ENCODE measurements at regions not wholly inside any gene's neighbourhood (a gene's known extent, or its start where the extent isn't known, plus 50 kb on each side); places are given as distances from the start of the nearest gene placed in this dataset.

GRCh38 chr3:3636815-3637214, 162.4 kb upstream of the LRRN1 start:
- Histone ChIP-seq H3K9me3 (ENCODE audit: insufficient read depth, low read length) (no peaks in the 10 kb centered on the region), H3K27me3 (ENCODE audit: low read depth, low read length) (peaks cover 35% of the 10 kb centered on the region), H2AFZ (ENCODE audit: low read depth, low read length) (no peak overlapping the region), H4K20me1 (ENCODE audit: insufficient read depth, low read length) (no peaks in the 10 kb centered on the region), H3K79me2 (ENCODE audit: low read length) (no peaks in the 10 kb centered on the region), H3K36me3 (replicated peaks; ENCODE audit: low read depth, low read length) (no peaks in the 10 kb centered on the region), H3K4me1 (ENCODE audit: low read length) (no peaks in the 10 kb centered on the region), H3K4me3 (ENCODE audit: low read length) (no peak overlapping the region), H3K9ac (ENCODE audit: low read length) (no peak overlapping the region), H3K27ac (ENCODE audit: low read length) (no peak overlapping the region), H3K4me2 (ENCODE audit: low read length) (no peak overlapping the region)
- TF ChIP-seq CTCF (IDR thresholded peaks at IDR 0.05; ENCODE audit: low read depth, low read length) (no peak), EZH2phosphoT487 (IDR thresholded peaks at IDR 0.05; ENCODE audit: low read depth) (no peak)

- H3K9ac ChIP-seq (ENCODE audit: low read length): no peak overlapping the region
- no peak overlapping the region for H3K27ac ChIP-seq (ENCODE audit: low read length)
- no peak overlapping the region for H3K4me2 ChIP-seq (ENCODE audit: low read length)
- H3K4me1 ChIP-seq (ENCODE audit: low read length): no peaks in the 10 kb centered on the region
- no peaks in the 10 kb centered on the region for H3K9me3 ChIP-seq (ENCODE audit: insufficient read depth, low read length)
- H3K79me2 ChIP-seq (ENCODE audit: low read length): no peaks in the 10 kb centered on the region
- H3K36me3 ChIP-seq (replicated peaks; ENCODE audit: low read depth, low read length): no peaks in the 10 kb centered on the region
- no peak for TF ChIP-seq EZH2phosphoT487 (IDR thresholded peaks at IDR 0.05; ENCODE audit: low read depth)
- no peak for TF ChIP-seq CTCF (IDR thresholded peaks at IDR 0.05; ENCODE audit: low read depth, low read length)
- peaks cover 29% of the 10 kb centered on the region for H3K27me3 ChIP-seq (ENCODE audit: low read depth, low read length)
- no peaks in the 10 kb centered on the region for H4K20me1 ChIP-seq (ENCODE audit: insufficient read depth, low read length)
- H2AFZ ChIP-seq (ENCODE audit: low read depth, low read length): no peak overlapping the region
- no peak overlapping the region for H3K4me3 ChIP-seq (ENCODE audit: low read length)
Observed at GRCh38 chr3:3635109-3635508, 164.1 kb upstream of the LRRN1 start.

- no peaks in the 10 kb centered on the region for H3K79me2 ChIP-seq (ENCODE audit: low read length)
- H2AFZ ChIP-seq (ENCODE audit: low read depth, low read length): no peak overlapping the region
- no peak overlapping the region for H3K27ac ChIP-seq (ENCODE audit: low read length)
- no peak overlapping the region for H3K9ac ChIP-seq (ENCODE audit: low read length)
- H3K4me1 ChIP-seq (ENCODE audit: low read length): no peaks in the 10 kb centered on the region
- no peaks in the 10 kb centered on the region for H3K36me3 ChIP-seq (replicated peaks; ENCODE audit: low read depth, low read length)
- no peak overlapping the region for H3K4me3 ChIP-seq (ENCODE audit: low read length)
- H3K9me3 ChIP-seq (ENCODE audit: insufficient read depth, low read length): no peaks in the 10 kb centered on the region
- H3K27me3 ChIP-seq (ENCODE audit: low read depth, low read length): peaks cover 31% of the 10 kb centered on the region
- no peak overlapping the region for H3K4me2 ChIP-seq (ENCODE audit: low read length)
- no peak for TF ChIP-seq CTCF (IDR thresholded peaks at IDR 0.05; ENCODE audit: low read depth, low read length)
- TF ChIP-seq EZH2phosphoT487 (IDR thresholded peaks at IDR 0.05; ENCODE audit: low read depth): no peak
- H4K20me1 ChIP-seq (ENCODE audit: insufficient read depth, low read length): no peaks in the 10 kb centered on the region
Observed at GRCh38 chr3:3634326-3634725, 164.9 kb upstream of the LRRN1 start.

GRCh38 chr3:3633761-3634160, 165.5 kb upstream of the LRRN1 start:
- Histone ChIP-seq H3K9ac (ENCODE audit: low read length) (no peak overlapping the region), H3K27me3 (ENCODE audit: low read depth, low read length) (peaks cover 31% of the 10 kb centered on the region), H3K36me3 (replicated peaks; ENCODE audit: low read depth, low read length) (no peaks in the 10 kb centered on the region), H2AFZ (ENCODE audit: low read depth, low read length) (no peak overlapping the region), H4K20me1 (ENCODE audit: insufficient read depth, low read length) (no peaks in the 10 kb centered on the region), H3K4me2 (ENCODE audit: low read length) (no peak overlapping the region), H3K4me1 (ENCODE audit: low read length) (no peaks in the 10 kb centered on the region), H3K9me3 (ENCODE audit: insufficient read depth, low read length) (no peaks in the 10 kb centered on the region), H3K27ac (ENCODE audit: low read length) (no peak overlapping the region), H3K79me2 (ENCODE audit: low read length) (no peaks in the 10 kb centered on the region), H3K4me3 (ENCODE audit: low read length) (no peak overlapping the region)
- no peak for TF ChIP-seq EZH2phosphoT487 (IDR thresholded peaks at IDR 0.05; ENCODE audit: low read depth)
- no peak for TF ChIP-seq CTCF (IDR thresholded peaks at IDR 0.05; ENCODE audit: low read depth, low read length)
